HepG2 (cell line): ENCODE measurements at regions not wholly inside any gene's neighbourhood (a gene's known extent, or its start where the extent isn't known, plus 50 kb on each side); places are given as distances from the start of the nearest gene placed in this dataset.

ENCODE experiments used
- ATAC-seq: fragments of 200-7000 bp; cut with Tn5 transposase; 3 replicates; pipeline ENCODE4 v1.9.1; 2020; ENCODE audit warnings: mild to moderate bottlenecking, moderate library complexity
- BruUV-seq: library from RNA; stranded (reverse); fragments of 400-500 nt; replicated peaks from 2 replicates; lab custom pipeline; 2021; lab: Mats Ljungman, UMichigan
- CTCF ChIA-PET: fragments of 300-600 bp; formaldehyde crosslinking; extraction: SDS; loops from one replicate; lab custom pipeline; 2021; ENCODE audit warnings: low total read pairs, inconsistent platforms, low intra/inter-chr PET ratio; lab: Yijun Ruan, JAX
- POLR2A ChIA-PET: fragments of 350-600 bp; sonication (Branson Sonifier 250); formaldehyde crosslinking; loops from one replicate; lab custom pipeline; 2020; ENCODE audit warnings: antibody characterized with exemption, inconsistent platforms; lab: Yijun Ruan, JAX
- DNase-seq: peaks from one replicate; pipeline ENCODE4 v3.0.0-alpha.2; 2015; ENCODE audit warnings: low spot score
- FAIRE-seq: peaks from 3 replicates; lab custom pipeline; 2011; peaks lifted over from hg19 to GRCh38; lab: Jason Lieb, UNC
- H2AFZ ChIP-seq: one replicate; pipeline ENCODE4 v1.6.1; 2011; ENCODE audit warnings: low read length, inconsistent platforms
- H3K27ac ChIP-seq: fragments of 300-600 bp; 3 replicates; pipeline ENCODE4 v1.8.0; 2011; ENCODE audit warnings: mixed run types, mild to moderate bottlenecking, mixed read lengths, low read length, inconsistent platforms; ENCODE audit not compliant: insufficient read depth; ENCODE audit errors: extremely low read length
- H3K27me3 ChIP-seq, 2 experiments: fragments of 200-600 bp in 1 of 2; 2 replicates in 1 of 2; 3 replicates in 1 of 2; pipeline versions ENCODE4 v1.6.0 to v1.8.0; 2011; ENCODE audit warnings: low read length in 2 of 2, mild to moderate bottlenecking in 2 of 2, moderate library complexity in 2 of 2, inconsistent platforms in 1 of 2; ENCODE audit not compliant: insufficient read depth in 2 of 2, control insufficient read depth in 1 of 2
- H3K36me3 ChIP-seq, 2 experiments: fragments of 200-600 bp in 1 of 2; replicated peaks in 1 of 2; 2 replicates in 1 of 2; 3 replicates in 1 of 2; pipeline versions ENCODE4 v1.5.1 to v1.8.0; 2011; ENCODE audit warnings: low read length in 2 of 2, inconsistent platforms in 1 of 2; ENCODE audit not compliant: insufficient read depth in 2 of 2, control insufficient read depth in 1 of 2
- H3K4me1 ChIP-seq: 2 replicates; pipeline ENCODE4 v1.5.1; 2012; ENCODE audit warnings: low read length, inconsistent platforms; ENCODE audit not compliant: insufficient read depth
- H3K4me2 ChIP-seq: 2 replicates; pipeline ENCODE4 v1.6.0; 2011; ENCODE audit warnings: low read depth, low read length, inconsistent platforms
- H3K4me3 ChIP-seq, 3 experiments: fragments of 200-600 bp in 1 of 3; sonication (generic), shearing (Covaris generic) in 1 of 3; replicated peaks in 1 of 3; 2 replicates each; pipeline ENCODE4 v1.5.1; 2011 to 2016; ENCODE audit warnings: low read length in 3 of 3, inconsistent platforms in 2 of 3, low read depth in 2 of 3, mild to moderate bottlenecking in 2 of 3, control low read depth in 1 of 3, mixed read lengths in 1 of 3; ENCODE audit not compliant: insufficient read depth in 1 of 3
- H3K79me2 ChIP-seq: one replicate; pipeline ENCODE4 v1.6.1; 2011; ENCODE audit warnings: low read length, inconsistent platforms; ENCODE audit not compliant: insufficient read depth
- H3K9ac ChIP-seq: 2 replicates; pipeline ENCODE4 v1.6.0; 2011; ENCODE audit warnings: mild to moderate bottlenecking, low read depth, low read length, inconsistent platforms; ENCODE audit not compliant: insufficient read depth
- H3K9me3 ChIP-seq: 2 replicates; pipeline ENCODE4 v1.5.1; 2012; ENCODE audit warnings: mild to moderate bottlenecking, low read length
- H4K20me1 ChIP-seq: 2 replicates; pipeline ENCODE4 v1.6.0; 2011; ENCODE audit warnings: inconsistent platforms, mild to moderate bottlenecking, low read length, moderate library complexity; ENCODE audit not compliant: insufficient read depth
- BRF2 ChIP-seq: sonication (generic); formaldehyde crosslinking; IDR thresholded peaks from 2 replicates; pipeline ENCODE4 v1.8.1; 2022; ENCODE audit warnings: mild to moderate bottlenecking, missing genetic modification reagents
- ETS1 ChIP-seq: sonication (generic); formaldehyde crosslinking; IDR thresholded peaks from 2 replicates; pipeline ENCODE4 v1.4.0; 2020; ENCODE audit warnings: missing genetic modification reagents
- HOXA9 ChIP-seq: sonication (generic); formaldehyde crosslinking; IDR thresholded peaks from 2 replicates; pipeline ENCODE4 v1.8.1; 2022; ENCODE audit warnings: missing genetic modification reagents, mild to moderate bottlenecking, moderate library complexity, borderline replicate concordance
- MAX ChIP-seq: IDR thresholded peaks from 2 replicates; pipeline ENCODE4 v1.6.1; 2012; ENCODE audit warnings: inconsistent platforms
- NFIC ChIP-seq: IDR thresholded peaks from 2 replicates; pipeline ENCODE4 v1.6.1; 2012; ENCODE audit warnings: mild to moderate bottlenecking, low read length, inconsistent platforms
- PRDM10 ChIP-seq: sonication (generic); formaldehyde crosslinking; IDR thresholded peaks from 2 replicates; pipeline ENCODE4 v1.4.0; 2020; ENCODE audit warnings: low read depth, missing genetic modification reagents
- TEF ChIP-seq: sonication (generic); formaldehyde crosslinking; IDR thresholded peaks from 2 replicates; pipeline ENCODE4 v1.5.0; 2020; ENCODE audit warnings: missing genetic modification reagents
- TRIM22 ChIP-seq: fragments of 450-650 bp; IDR thresholded peaks from 2 replicates; pipeline ENCODE4 v1.6.1; 2017
- ZNF44 ChIP-seq: sonication (generic); formaldehyde crosslinking; IDR thresholded peaks from 2 replicates; pipeline ENCODE4 v1.5.1; 2020; ENCODE audit warnings: mild to moderate bottlenecking, missing genetic modification reagents
- ZNF512 ChIP-seq: sonication (generic); formaldehyde crosslinking; IDR thresholded peaks from 2 replicates; pipeline ENCODE4 v1.4.0; 2020; ENCODE audit warnings: mild to moderate bottlenecking, missing genetic modification reagents
- ZNF530 ChIP-seq: sonication (generic); formaldehyde crosslinking; IDR thresholded peaks from 2 replicates; pipeline ENCODE4 v1.5.0; 2020; ENCODE audit warnings: low read depth, mild to moderate bottlenecking, missing genetic modification reagents
- ZNF543 ChIP-seq: sonication (generic); formaldehyde crosslinking; IDR thresholded peaks from 2 replicates; pipeline ENCODE4 v1.4.0; 2020; ENCODE audit warnings: mild to moderate bottlenecking, missing genetic modification reagents
- ZNF605 ChIP-seq: sonication (generic); formaldehyde crosslinking; IDR thresholded peaks from 2 replicates; pipeline ENCODE4 v1.8.0; 2022; ENCODE audit warnings: mild to moderate bottlenecking, missing genetic modification reagents
- ZNF784 ChIP-seq: sonication (generic); formaldehyde crosslinking; IDR thresholded peaks from 2 replicates; pipeline ENCODE4 v1.5.1; 2020; ENCODE audit warnings: missing genetic modification reagents, mild to moderate bottlenecking, borderline replicate concordance
- WGBS: methylation state at CpG from one replicate; pipeline ENCODE4 v1.1.6; 2017; ENCODE audit warnings: low lambda C conversion rate; 5-methylcytosine and 5-hydroxymethylcytosine counted together
- in situ Hi-C: cut with HindIII; loops from 2 replicates; pipeline ENCODE4 v1.10.0; 2017; ENCODE audit warnings: low pct_unique_long_range_greater_than_20kb; ENCODE audit not compliant: extremely low pct_ligation_motif_present
- intact Hi-C: fragments of 100-400 bp; cut with micrococcal nuclease; formaldehyde crosslinking; loops from one replicate; pipeline ENCODE4 v1.10.0; 2022; ENCODE audit not compliant: unreplicated experiment

- CTCF ChIA-PET: no interaction called here
- in situ Hi-C loops: no loop called here
- TF ChIP-seq HOXA9 (CRISPR knock-in tag) (no peak), ETS1 (CRISPR knock-in tag) (no peak), NFIC (no peak), TRIM22 (no peak), TEF (no peak), ZNF784 (CRISPR knock-in tag) (no peak), ZNF512 (no peak), ZNF44 (no peak), ZNF605 (CRISPR knock-in tag) (no peak), BRF2 (CRISPR knock-in tag) (no peak), PRDM10 (no peak), MAX (no peak), ZNF530 (no peak), ZNF543 (CRISPR knock-in tag) (no peak)
Measured at GRCh38 chr18:10332452-10332851, 122.0 kb upstream of the APCDD1 start.

More at GRCh38 chr18:10332452-10332851, 122.0 kb upstream of the APCDD1 start:
- Histone ChIP-seq H3K9ac (no peak overlapping the region), H3K9me3 (no peaks in the 10 kb centered on the region), H3K4me2 (no peak overlapping the region), H3K4me3 (no peak overlapping the region), H3K4me1 (no peaks in the 10 kb centered on the region), H3K27ac (no peak overlapping the region), H3K36me3 (no peaks in the 10 kb centered on the region), H3K79me2 (no peaks in the 10 kb centered on the region), H4K20me1 (no peaks in the 10 kb centered on the region), H3K27me3 (peaks cover 1 to 4% of the 10 kb centered on the region in 2 experiments; a peak in 3 of 5 replicates), H2AFZ (no peak overlapping the region)
- 38% methylated on average over 9 of the region's 9 CpGs for WGBS
- intact Hi-C loops: no loop called here
- BruUV-seq: no TSS peak
- no peak for DNase-seq
- POLR2A ChIA-PET: no interaction called here
- no peak for FAIRE-seq
- ATAC-seq: no peak
